ENCODE measurements at regions not wholly inside any gene's neighbourhood (a gene's known extent, or its start where the extent isn't known, plus 50 kb on each side); places are given as distances from the start of the nearest gene placed in this dataset.
A peak's percentile ranks its signal among the peaks of the same experiment; 100 is the strongest.

DNA sequence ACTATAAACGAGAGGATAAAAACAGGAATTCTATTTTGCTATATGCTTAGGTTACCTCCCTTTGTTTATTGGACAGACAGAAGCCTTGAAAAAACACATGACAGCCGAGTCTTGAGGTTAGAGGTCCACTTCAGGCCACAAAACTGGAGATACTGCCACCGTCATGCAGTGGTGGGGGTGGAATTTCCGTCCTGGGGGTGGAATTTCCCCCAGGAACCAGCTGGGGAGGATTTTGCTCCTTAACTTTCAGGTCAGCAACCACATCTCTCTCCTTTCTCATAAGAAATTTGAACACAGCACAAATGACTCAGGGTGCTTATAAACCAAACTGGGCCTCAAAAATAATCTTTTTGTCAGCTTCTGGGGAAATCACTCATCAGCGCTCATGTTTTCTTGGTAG lies 545.8 kb upstream of the ADAMTS9 start:
- peak; percentile 10 for DNase-seq (ENCODE audit: low read depth)

DNA sequence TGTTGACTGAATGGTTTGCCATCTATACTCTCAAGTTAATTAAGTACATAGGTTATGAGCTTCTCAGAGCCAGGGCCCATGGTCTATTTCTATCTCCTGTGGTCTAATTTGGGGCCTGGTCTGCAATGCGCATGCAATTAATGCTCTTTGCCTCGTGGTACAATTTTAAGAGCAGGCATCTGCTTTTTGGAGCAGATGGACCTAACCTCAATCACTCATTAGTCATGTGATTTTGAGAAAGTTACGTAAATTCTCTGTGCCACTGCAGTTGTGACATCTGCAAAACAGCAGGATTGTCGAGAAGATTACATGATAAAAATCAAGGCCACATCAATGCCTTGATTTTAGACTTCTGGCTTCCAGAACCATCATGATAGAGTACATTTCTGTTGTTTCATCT lies 543.7 kb upstream of the ADAMTS9 start:
- no peak for DNase-seq (ENCODE audit: low read depth)

DNA sequence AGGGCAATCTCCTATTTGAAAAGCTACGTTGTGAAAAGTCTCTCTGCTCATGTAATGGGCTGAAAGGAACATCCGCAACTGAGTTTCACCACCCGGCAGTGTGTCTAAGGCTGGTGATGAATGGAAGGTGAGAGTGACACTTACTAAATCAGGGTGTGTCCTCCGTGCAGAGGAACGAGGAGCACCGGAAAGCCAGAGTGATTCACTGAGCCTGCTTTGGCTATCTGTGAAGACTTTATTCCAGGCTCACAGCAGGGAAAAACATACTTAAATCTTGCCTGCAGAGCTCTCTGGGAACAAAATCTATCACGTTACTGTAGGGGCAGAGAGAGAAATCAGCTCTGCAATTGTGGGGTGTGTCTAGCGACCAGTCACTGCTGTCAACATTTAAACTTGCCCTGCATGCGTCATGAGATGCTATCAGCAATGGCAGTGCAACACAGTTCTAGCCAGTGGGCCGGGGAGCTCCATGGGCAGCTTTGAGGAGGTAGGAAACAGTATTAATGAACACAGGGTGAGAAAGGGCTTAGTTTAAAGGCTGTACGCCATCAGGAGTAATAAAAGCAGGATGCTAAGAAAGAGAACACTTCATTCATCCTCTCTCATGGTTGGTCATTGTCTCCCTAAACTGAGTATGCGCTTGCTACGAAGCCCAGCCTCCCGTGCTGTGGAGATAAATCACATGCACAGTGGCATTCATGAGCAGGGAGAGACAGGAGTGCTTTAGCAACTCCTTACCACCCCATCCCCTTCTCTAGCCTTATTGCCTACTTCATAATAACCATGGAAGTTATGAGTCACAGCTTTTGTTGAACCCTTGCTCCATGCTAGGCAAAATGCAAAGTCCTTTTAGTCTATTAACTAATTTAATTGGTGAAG lies 542.7 kb upstream of the ADAMTS9 start:
- no peak for DNase-seq (ENCODE audit: low read depth)

DNA sequence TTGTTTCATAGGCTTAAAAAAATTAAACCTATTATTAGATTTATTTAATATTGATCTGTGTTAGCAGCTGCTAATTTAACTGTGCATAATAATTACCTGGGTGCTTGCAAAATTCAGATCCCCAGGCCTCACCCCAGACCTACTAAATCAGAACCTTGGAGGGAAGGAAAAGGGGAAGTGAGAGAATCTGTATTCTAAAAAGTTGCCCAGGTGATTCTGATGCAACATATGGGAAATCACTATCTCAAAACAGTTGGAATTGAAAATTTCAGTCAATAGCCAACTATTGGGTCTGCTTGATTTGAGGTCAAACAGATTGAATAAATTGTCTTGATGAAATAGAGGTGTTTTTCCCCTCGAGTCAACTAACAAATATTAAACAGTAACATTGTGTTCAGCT lies 538.5 kb upstream of the ADAMTS9 start:
- no peak for DNase-seq (ENCODE audit: low read depth)

DNA sequence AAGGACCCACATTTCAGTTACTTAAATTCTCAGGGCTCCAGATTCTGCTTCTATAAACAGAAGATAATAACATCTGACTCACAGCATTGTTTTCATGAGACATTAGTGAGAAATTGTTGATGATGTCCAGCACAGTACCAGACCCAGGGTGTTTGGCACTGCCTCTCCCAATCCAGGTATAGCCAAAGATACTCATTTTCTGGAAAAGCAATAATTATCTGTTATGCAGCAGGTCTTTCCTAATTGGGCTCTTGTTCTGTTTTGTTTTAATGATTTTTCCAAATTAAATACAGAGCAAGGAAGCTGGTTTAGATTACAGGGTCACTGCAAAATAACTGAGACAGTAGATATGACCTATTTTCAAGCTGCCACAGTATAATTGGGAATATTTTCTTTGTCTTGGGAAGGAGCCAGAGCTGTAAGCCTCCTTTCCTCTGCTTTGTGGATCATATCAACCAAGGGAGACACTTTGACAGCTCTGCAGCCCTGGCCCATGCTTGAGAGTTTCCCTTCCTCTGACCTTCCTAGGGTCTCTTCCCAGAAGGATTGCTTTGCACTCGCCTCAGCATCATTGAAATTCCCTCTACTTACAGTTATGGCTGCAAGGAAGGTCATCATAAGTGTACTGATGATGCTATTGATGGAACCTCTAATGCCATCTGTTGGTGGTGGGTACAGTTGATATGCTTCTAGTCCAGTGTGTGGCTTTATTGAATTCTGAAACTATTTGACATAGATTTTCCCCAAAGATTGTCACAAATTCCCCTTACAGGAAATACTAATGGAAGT lies 522.4 kb upstream of the ADAMTS9 start:
- no peak for DNase-seq (ENCODE audit: low read depth)

DNA sequence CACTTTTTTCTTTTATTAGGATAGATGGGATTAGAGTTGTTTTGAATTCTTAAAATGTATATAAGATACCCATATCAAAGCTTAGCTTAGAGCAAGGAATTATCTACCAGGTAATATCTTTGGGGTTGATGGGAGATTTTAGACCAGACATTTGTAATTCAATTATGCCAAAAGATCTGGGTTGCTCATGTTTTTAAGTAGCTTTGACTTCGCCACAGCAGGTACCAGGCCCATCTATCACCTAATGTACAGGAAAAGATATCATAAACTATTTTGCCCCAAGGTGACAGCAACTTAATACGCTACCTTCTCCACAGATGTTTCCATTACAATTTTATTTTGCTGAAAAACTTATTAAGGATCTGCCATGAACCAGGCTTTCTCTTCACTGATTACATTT lies 514.6 kb upstream of the ADAMTS9 start:
- DNase-seq (ENCODE audit: low read depth) = no peak

DNA sequence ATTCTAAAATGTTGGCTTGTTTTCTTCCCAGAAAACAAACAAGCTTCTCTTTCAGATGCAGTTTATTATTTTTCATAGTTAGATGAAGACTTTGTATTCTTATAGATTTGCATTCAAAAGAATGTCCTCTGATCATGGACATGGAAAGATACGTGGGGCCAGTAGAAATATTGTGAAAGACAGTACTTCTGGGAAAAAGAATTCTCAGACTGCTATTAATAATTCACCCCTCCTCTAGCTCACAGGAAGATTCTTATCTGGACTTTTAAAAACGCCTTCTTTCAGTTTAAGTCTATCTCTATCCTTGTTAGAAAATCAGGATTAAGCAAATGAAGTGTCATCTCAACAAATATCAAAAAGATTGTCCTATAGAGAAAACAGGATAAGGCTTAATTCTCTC lies 514.1 kb upstream of the ADAMTS9 start:
- DNase-seq (ENCODE audit: low read depth) = no peak

DNA sequence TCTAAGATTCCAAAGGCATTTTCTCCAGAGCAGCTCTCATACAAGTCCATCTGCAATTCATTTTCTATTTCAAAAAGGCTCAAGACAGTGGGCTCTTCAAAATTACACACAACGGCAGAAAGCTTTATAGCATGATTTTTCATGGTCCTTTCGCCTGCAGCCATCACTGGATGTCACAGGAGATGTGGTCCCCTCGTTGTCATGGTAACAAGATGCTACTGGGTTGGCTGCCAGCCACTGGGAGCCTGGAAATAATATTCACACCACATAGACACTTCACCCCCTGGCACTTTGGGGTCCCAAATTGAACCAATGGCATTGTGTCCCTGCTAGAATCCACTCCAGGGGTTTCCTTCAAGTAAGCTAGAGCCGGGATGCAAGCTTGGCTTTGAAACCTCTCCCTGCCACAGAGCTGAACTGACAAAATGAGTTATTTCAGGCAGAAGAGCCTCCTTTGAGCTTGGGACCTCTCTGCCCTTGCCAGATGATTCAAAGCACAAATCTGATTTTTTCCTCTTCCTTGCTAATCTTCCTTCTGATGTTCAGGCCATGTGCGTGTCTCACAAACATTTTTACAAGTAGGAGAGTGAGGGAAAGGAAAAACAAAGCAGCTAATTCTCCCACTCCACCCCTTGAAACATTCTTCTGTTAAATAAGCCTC lies 512.6 kb upstream of the ADAMTS9 start:
- DNase-seq (ENCODE audit: low read depth) = no peak

DNA sequence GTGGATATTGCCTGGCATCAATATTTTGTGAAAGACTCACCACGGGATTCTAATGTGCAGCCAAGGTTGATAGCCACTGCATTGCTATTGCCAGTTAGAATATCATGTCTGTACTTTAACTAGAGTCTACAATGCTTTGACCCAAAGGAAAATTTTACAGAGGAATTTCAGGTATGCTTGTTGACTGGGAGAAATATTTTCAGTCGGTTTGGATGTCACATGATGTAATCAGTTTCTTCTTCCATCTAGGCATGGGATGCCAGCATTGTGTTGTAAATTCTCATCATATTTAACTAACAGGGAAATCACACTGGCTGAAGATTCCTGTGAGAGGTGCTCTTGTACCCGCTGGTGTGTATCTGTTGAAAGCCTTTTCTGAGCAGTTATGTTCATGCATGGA lies 508.9 kb upstream of the ADAMTS9 start:
- no peak for DNase-seq (ENCODE audit: low read depth)

DNA sequence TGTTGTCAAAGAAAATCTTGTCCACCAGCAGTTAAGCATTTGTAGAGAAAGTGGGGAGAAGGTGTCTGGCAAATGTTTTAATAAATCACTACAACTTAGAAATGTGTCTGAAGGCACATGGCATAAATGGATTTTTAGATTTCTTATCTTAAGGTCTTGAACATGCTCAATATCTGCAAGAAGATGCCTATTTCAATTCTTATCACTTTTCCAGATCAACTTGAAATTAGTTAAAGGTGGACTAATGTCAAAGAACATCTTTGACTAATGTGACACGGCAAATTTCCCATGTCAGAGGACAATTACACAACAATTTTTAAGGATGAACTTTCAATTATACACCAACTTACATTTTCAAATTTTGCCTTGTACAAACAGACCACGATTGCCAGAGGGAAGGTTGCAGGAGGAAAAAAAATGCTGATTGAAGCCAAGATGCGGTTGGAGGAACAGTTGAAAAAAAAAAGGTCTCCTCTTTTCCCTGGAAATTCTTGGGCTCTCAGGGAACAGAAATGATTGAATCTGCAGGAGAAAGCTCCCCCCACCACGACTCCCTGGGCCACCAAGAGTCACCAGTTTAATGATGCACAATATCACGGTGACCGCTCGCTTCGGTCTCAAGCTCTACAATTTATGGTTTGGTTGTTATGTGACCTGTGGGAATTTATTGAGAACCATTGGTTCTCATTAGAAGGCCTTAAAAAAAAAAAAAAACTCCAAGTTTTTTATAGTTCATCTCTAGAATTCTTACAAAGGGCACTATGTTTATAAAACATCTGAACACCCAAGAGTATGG lies 507.6 kb upstream of the ADAMTS9 start:
- no peak for DNase-seq (ENCODE audit: low read depth)

DNA sequence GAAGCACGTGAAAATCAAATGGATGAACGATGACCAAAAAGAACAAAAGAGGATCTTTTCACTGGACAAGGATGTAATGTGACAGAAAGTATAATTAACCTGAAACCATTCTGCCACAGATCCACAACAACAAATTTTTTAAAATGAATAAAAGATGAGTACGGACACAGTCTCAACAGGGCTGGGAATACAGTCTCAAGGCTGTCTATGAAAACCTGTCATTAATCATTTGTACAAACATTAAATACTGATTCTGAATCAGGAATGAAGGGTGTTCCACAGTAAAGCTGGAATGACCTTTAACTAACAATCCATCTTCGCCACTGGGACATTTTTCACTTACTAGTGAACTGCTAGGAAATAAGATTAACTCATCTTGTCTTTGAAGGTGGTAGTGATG lies 506.9 kb upstream of the ADAMTS9 start:
- no peak for DNase-seq (ENCODE audit: low read depth)

DNA sequence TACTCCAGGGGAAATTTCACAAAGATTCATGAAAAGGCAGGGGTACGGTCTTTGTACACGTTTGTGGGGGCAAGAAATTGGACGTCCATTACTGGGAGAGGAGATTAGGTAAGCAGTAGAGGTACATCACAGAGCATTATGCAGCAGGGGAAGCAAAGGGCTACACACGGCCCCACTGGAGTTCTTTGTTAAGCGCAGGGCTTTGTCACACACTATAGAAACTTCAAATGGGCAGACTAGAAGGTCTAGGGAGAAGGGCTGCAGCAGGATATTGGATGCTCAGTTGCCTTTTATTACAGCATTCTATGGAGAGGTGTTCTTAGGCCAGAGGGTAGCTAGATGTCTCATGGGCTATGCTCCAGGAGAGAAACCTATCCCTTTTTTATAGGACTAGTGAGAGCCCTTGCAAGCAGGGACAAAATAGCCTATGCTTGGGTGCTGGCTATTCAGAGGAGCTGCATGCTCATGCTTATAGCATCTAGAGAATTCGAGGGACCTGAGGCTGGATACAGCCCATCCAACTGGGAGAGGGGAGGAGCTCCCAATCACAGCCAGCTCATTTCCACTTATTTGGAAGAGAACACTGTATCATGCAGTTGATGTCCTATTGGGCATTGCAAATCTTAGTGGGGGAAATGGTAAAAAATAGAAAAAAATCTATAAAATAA lies 506.4 kb upstream of the ADAMTS9 start:
- no peak for DNase-seq (ENCODE audit: low read depth)

DNA sequence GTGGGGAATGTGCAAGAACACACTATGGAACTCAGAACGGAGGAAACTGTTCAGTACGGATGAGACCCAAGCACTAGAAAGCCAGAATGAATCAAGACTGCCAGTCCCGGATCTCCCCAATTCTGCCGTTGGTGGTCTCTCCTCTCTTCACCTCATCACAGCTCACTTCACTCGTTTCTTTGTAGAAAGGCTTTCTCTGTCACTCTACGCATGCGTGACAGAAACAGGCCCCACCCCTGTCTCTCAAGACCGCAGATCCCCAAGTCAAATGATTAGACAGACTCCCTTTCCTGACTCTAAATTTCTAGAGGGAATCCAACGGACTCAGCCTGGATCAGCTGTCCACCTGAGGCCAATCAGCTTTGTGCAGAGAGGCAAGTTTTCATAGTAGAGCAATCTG lies 505.7 kb upstream of the ADAMTS9 start:
- DNase-seq (ENCODE audit: low read depth) = no peak

DNA sequence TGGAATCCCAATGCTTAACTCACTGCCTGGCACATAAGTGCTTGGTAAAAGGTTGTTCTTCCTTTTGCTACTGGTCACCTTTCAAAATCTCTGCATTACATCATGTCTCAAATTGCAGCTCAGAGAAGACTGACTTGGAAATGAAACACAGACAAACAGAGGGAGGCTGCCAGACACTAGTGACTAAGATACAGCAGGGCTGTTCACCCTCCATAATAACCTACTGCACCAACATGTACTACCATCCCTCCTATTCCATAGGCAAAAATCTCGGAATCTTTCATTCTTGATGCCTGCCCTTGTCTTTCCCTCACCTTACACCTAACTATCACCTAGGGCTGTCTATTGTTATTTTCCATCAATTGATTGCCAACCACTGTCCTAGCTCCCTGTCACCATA lies 502.3 kb upstream of the ADAMTS9 start:
- DNase-seq (ENCODE audit: low read depth) = no peak

DNA sequence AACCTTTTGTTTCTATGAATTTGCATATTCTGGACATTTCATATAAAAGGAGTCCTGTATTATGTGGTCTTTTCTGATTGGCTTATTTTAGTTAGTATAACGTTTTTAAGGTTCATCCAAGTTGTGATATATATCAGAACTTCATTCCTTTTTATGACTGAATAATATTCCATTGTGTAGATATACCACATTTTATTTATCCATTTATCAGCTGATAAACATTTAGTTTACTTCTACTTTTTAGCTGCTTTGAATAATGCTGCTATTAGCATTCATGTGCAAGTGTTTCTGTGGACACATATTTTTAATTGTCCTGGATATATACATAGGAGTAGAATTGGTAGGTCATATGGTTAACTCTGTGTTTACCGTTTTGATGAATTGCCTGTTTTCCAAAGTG lies 498.5 kb upstream of the ADAMTS9 start:
- no peak for DNase-seq (ENCODE audit: low read depth)

DNA sequence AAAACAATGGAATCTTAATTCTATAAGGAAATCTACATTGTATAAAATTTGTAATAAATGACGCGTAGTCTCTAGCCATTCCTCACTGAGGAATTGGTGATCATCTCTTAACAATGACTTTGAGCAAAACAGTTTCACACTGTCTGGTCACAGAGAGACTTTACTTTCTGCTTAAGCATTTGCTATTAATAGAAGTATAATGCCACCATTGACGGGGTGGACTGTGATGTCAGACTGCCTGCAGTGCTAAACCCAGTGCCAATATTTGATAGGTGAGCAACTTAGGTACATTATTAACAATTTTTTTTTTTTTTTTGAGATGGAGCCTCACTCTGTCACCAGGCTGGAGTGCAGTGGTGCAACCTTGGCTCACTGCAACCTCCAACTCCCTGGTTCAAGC lies 494.9 kb upstream of the ADAMTS9 start:
- no peak for DNase-seq (ENCODE audit: low read depth)

DNA sequence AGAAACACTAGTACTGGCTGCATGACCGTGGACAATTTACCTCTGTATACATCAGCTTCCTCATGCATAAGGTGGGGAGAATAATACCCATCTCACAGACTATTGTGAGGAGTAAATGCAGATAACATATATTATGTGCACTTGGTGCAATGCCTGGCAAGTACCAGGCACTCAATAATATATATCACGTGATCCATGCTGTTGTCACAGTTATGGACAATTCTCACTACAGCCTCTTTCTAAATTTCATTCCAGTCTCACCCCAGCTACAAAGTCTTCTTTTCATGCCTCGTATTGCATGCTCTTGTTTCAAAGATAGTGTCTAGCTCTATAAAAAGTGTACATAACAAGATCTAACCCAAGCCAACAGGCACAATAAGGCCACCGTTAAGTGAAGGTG lies 494.3 kb upstream of the ADAMTS9 start:
- DNase-seq (ENCODE audit: low read depth) = no peak

DNA sequence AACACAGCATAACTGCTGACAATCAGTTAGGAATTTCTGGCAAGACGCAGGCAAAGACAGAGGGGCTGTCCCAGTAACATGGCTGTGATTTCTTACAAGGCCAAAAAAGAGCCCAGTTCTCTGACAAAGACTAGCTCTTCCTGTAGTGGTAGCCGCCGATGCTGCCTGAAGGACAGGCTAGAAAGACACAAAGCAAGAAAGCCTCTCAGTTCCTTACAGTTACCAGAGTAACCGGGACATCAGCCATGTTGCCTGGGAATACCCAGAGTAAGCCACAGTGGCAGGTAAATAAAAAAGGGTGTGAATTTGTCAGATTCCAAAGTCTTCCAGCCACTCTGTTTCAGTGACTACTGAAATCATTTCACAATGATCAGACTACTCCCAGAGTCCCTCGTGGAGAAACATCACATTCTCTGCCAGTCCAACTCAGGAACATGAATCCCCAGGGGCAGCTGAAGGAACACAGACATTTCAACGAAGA lies 493.6 kb upstream of the ADAMTS9 start:
- no peak for DNase-seq (ENCODE audit: low read depth)

DNA sequence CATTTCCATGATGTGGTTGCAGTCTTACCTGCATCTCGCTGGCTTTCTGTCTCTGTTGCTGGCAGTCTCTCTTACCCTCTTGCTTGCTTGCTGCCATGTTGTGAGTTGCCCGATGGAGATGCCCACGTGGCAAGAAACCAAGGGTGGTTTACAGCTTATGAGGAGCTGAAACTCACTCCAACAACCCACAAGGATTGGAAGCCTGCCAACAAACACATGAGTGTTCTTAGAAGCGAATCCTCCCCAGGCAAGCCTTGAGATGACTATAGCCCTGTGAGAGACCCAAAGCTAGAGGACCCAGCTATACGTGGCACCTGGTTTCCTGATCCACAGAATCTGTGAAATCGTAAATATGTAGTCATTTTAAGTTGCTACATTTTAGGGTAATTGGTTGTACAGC lies 490.9 kb upstream of the ADAMTS9 start:
- peak; percentile 58 for DNase-seq (ENCODE audit: low read depth)

DNA sequence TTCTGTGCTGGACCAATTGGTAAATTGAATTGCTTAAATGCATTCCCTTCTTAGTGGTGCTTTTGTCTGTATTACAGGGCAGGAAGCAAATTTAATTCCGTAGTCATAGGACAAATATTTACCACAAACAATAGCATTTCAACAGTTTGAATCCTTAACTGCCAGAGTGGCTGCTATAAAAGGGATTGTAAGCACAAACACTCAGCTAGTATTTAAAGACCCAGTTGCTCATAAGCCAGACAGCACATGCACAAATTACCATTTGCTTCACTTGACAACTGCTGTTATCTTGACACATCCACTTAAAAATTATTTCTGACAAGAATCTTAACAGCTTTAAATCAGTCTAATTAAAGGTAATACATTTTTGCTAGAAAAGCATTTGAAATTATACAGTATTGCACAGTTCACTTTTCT lies 490.2 kb upstream of the ADAMTS9 start:
- peak; percentile 14 for DNase-seq (ENCODE audit: low read depth)

DNA sequence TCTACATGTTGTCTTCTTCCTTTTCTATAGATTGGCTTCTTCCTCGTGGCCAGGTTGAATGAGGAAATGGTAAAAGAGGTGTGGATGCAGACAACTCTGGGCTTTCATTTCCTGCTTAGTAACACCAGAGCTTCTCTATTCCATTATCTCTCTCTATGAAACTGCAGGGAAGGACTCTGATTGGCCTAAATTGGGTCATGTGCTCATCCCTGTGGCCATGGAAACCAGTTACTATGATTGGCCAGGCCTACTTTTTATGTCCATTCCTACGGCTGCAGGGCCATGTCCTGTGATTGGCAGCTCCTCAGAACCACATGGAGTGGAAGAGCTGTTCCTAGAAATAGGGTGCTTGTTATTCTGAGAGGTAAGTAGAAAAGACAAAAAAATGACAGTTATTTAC lies 486.9 kb upstream of the ADAMTS9 start:
- DNase-seq (ENCODE audit: low read depth) = peak; percentile 1

Measured in M059J (cell line).